ENCODE measurements at regions not wholly inside any gene's neighbourhood (a gene's known extent, or its start where the extent isn't known, plus 50 kb on each side); places are given as distances from the start of the nearest gene placed in this dataset.

DNA sequence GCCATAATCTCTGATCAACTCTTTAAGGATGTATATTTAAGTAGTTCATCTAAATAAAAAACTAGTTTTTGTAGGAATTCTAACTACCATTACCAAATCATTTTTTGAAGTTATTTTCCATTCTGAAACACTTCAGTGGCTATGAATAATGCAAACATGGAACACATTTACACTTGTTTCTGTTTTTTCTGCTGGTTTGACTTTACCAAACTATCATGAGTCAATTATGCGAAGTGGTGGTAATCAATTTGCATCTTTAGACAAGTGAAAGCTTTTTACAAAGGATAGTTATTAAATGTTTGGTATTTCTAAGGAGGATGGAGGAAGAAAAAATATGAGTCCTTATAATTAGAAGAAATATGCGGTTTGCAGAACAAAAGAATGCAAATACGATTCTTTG lies 202.0 kb upstream of the MMADHC start:
- TF ChIP-seq, protein P1, sequence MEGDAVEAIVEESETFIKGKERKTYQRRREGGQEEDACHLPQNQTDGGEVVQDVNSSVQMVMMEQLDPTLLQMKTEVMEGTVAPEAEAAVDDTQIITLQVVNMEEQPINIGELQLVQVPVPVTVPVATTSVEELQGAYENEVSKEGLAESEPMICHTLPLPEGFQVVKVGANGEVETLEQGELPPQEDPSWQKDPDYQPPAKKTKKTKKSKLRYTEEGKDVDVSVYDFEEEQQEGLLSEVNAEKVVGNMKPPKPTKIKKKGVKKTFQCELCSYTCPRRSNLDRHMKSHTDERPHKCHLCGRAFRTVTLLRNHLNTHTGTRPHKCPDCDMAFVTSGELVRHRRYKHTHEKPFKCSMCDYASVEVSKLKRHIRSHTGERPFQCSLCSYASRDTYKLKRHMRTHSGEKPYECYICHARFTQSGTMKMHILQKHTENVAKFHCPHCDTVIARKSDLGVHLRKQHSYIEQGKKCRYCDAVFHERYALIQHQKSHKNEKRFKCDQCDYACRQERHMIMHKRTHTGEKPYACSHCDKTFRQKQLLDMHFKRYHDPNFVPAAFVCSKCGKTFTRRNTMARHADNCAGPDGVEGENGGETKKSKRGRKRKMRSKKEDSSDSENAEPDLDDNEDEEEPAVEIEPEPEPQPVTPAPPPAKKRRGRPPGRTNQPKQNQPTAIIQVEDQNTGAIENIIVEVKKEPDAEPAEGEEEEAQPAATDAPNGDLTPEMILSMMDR (IDR thresholded peaks at IDR 0.05): no peak
- TF ChIP-seq POLR2A (IDR thresholded peaks at IDR 0.05): no peak

Measured in esophagus squamous epithelium (tissue), 4 donors.